A549 (cell line): ENCODE measurements at regions not wholly inside any gene's neighbourhood (a gene's known extent, or its start where the extent isn't known, plus 50 kb on each side); places are given as distances from the start of the nearest gene placed in this dataset.

Source experiments
- ATAC-seq, 2 experiments: fragments of 200-7000 bp in 1 of 2; fragments of >200 bp in 1 of 2; cut with Nextera tagmentation in 1 of 2; cut with Tn5 transposase in 1 of 2; 3 replicates each; pipeline versions ENCODE4 v1.8.0 to v1.9.1; 2018 to 2020; ENCODE audit warnings: mild to moderate bottlenecking in 1 of 2, moderate library complexity in 1 of 2
- CTCF ChIA-PET: fragments of 300-600 bp; sonication (Branson Sonifier 250); formaldehyde crosslinking; extraction: SDS; loops from one replicate; lab custom pipeline; 2021; ENCODE audit warnings: antibody characterized with exemption, inconsistent platforms; lab: Yijun Ruan, JAX
- POLR2A ChIA-PET: fragments of 350-600 bp; formaldehyde crosslinking; extraction: SDS; loops from one replicate; lab custom pipeline; 2021; ENCODE audit warnings: antibody characterized with exemption, inconsistent platforms; lab: Yijun Ruan, JAX
- DNase-seq, 2 experiments: peaks; one replicate each; pipeline versions ENCODE4 v3.0.0 to v3.0.0-alpha.2; 2011 to 2016; ENCODE audit warnings: low read depth in 1 of 2, low spot score in 1 of 2
- FAIRE-seq: peaks from 2 replicates; lab custom pipeline; 2011; peaks lifted over from hg19 to GRCh38; lab: Jason Lieb, UNC
- H3K27ac ChIP-seq, 2 experiments: fragments of >200 bp; sonication (Bioruptor Twin); formaldehyde crosslinking; 3 replicates each; pipeline ENCODE4 v1.5.1; 2016 to 2017
- H3K4me1 ChIP-seq: fragments of >200 bp; sonication (Bioruptor Twin); formaldehyde crosslinking; 3 replicates; pipeline ENCODE4 v1.6.1; 2016
- H3K4me2 ChIP-seq: fragments of >200 bp; sonication (Bioruptor Twin); formaldehyde crosslinking; 3 replicates; pipeline ENCODE4 v1.6.1; 2016
- H3K4me3 ChIP-seq: fragments of >200 bp; sonication (Bioruptor Twin); formaldehyde crosslinking; 3 replicates; pipeline ENCODE4 v1.5.1; 2016
- H3K9me3 ChIP-seq: fragments of >200 bp; sonication (Bioruptor Twin); formaldehyde crosslinking; 3 replicates; pipeline ENCODE4 v1.6.1; 2016
- BHLHE40 ChIP-seq: IDR thresholded peaks from 2 replicates; pipeline ENCODE4 v1.6.1; 2012; ENCODE audit warnings: low read depth, low read length, inconsistent platforms
- CBX2 ChIP-seq: fragments of 200-600 bp; sonication (generic); IDR thresholded peaks from 2 replicates; pipeline ENCODE4 v1.6.1; 2016; ENCODE audit warnings: low read depth, mild to moderate bottlenecking, borderline replicate concordance
- CEBPB ChIP-seq, 2 experiments: fragments of >200 bp in 1 of 2; sonication (Bioruptor Twin) in 1 of 2; formaldehyde crosslinking in 1 of 2; IDR thresholded peaks; 2 replicates each; pipeline ENCODE4 v1.6.1; 2012 to 2016
- CHD4 ChIP-seq: fragments of 200-600 bp; sonication (generic); IDR thresholded peaks from 2 replicates; pipeline ENCODE4 v1.6.1; 2016; ENCODE audit warnings: antibody characterized with exemption, mild to moderate bottlenecking, borderline replicate concordance
- EHMT2 ChIP-seq: fragments of 200-600 bp; sonication (generic); IDR thresholded peaks from 2 replicates; pipeline ENCODE4 v1.6.1; 2016; ENCODE audit warnings: antibody characterized with exemption, low read depth, mild to moderate bottlenecking, moderate library complexity
- GATA3 ChIP-seq: IDR thresholded peaks from 2 replicates; pipeline ENCODE4 v1.6.1; 2012; ENCODE audit warnings: borderline replicate concordance
- HDAC2 ChIP-seq: fragments of 200-600 bp; sonication (generic); IDR thresholded peaks from 2 replicates; pipeline ENCODE4 v1.6.1; 2016
- HOXB13 ChIP-seq: fragments of 250-450 bp; sonication (Bioruptor Pico); IDR thresholded peaks from 2 replicates; pipeline ENCODE4 v1.5.0; 2020; ENCODE audit warnings: low read depth, mild to moderate bottlenecking, moderate library complexity
- HOXB5 ChIP-seq: fragments of 250-450 bp; sonication (Bioruptor Pico); IDR thresholded peaks from 2 replicates; pipeline ENCODE4 v1.5.0; 2020; ENCODE audit warnings: mild to moderate bottlenecking, moderate library complexity
- JUNB ChIP-seq: fragments of >200 bp; sonication (Bioruptor Twin); formaldehyde crosslinking; IDR thresholded peaks from 2 replicates; pipeline ENCODE4 v1.6.1; 2016
- RAD21 ChIP-seq, 2 experiments: fragments of >200 bp in 1 of 2; sonication (Bioruptor Twin) in 1 of 2; formaldehyde crosslinking in 1 of 2; IDR thresholded peaks in 1 of 2; conservative IDR thresholded peaks in 1 of 2; 2 replicates in 1 of 2; 3 replicates in 1 of 2; pipeline ENCODE4 v1.6.1; 2012 to 2018; ENCODE audit warnings: inconsistent platforms in 1 of 2
- RNF2 ChIP-seq: fragments of 200-600 bp; sonication (generic); IDR thresholded peaks from 2 replicates; pipeline ENCODE4 v1.6.1; 2016; ENCODE audit warnings: low read depth, mild to moderate bottlenecking, antibody characterized with exemption, moderate library complexity, borderline replicate concordance
- SMC3 ChIP-seq: fragments of >200 bp; sonication (Bioruptor Twin); formaldehyde crosslinking; IDR thresholded peaks from 3 replicates; pipeline ENCODE4 v1.6.1; 2018; ENCODE audit warnings: inconsistent platforms
- SREBF2 ChIP-seq: fragments of 450-650 bp; IDR thresholded peaks from 2 replicates; pipeline ENCODE4 v1.6.1; 2014; ENCODE audit warnings: mild to moderate bottlenecking, moderate library complexity
- ZC3H11A ChIP-seq: fragments of 450-650 bp; IDR thresholded peaks from 2 replicates; pipeline ENCODE4 v1.6.1; 2014; ENCODE audit warnings: antibody characterized with exemption, mild to moderate bottlenecking
- WGBS: methylation state at CpG from one replicate; pipeline ENCODE4 v1.1.6; 2017; ENCODE audit errors: missing lambda C conversion rate; 5-methylcytosine and 5-hydroxymethylcytosine counted together
- TF ChIP-seq, protein P1 (sequence below): fragments of >200 bp; sonication (Bioruptor Twin); formaldehyde crosslinking; IDR thresholded peaks from 3 replicates; pipeline ENCODE4 v1.5.1; 2016
- TF ChIP-seq, protein P2 (sequence below): IDR thresholded peaks from 2 replicates; pipeline ENCODE4 v1.6.1; 2012
- TF ChIP-seq, protein P3 (sequence below): fragments of >200 bp; sonication (Bioruptor Twin); formaldehyde crosslinking; IDR thresholded peaks from 2 replicates; pipeline ENCODE4 v1.6.1; 2016
- TF ChIP-seq, protein P4 (sequence below): fragments of 250-450 bp; sonication (Bioruptor Pico); IDR thresholded peaks from 2 replicates; pipeline ENCODE4 v1.5.0; 2021; ENCODE audit warnings: mild to moderate bottlenecking, moderate library complexity, borderline replicate concordance

DNA sequence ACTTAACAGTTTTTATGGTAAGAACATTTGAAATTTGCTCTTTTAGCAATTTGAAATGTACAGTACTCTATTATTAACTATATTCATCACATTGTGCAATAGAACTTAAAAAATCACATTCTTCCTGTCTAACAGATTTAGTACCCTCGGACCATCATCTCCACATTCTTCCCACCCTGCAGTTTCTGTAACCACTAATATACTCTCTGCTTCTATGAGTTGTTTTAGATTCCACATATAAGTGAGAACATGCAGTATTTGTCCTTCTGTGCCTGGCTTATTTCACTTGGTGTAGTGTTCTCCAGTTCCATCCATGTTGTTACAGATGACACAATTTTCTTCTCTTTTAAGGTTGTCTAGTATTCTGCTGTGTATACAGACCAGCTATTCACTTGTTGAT is 88.9 kb upstream of the SEC61G start (continued):
- TF ChIP-seq, protein P1, sequence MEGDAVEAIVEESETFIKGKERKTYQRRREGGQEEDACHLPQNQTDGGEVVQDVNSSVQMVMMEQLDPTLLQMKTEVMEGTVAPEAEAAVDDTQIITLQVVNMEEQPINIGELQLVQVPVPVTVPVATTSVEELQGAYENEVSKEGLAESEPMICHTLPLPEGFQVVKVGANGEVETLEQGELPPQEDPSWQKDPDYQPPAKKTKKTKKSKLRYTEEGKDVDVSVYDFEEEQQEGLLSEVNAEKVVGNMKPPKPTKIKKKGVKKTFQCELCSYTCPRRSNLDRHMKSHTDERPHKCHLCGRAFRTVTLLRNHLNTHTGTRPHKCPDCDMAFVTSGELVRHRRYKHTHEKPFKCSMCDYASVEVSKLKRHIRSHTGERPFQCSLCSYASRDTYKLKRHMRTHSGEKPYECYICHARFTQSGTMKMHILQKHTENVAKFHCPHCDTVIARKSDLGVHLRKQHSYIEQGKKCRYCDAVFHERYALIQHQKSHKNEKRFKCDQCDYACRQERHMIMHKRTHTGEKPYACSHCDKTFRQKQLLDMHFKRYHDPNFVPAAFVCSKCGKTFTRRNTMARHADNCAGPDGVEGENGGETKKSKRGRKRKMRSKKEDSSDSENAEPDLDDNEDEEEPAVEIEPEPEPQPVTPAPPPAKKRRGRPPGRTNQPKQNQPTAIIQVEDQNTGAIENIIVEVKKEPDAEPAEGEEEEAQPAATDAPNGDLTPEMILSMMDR = no peak

DNA sequence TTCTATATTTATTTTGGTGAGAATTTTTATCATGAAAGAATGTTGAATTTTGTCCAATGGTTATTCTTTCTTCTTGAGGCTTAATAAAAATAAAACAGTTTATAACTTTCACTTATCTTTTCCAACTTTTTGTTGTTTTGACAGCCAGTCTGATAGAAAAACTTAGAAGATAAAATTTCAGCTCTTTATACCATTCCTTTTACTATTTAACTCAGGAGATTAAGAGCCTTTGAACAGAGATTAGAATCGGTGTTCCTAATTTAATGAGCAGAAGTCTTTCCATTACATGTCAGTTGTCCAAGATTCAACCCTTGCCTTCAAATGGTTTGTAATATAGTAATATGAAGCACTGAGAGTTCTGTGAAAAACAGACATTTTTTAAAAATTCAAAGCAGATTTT is 97.8 kb upstream of the SEC61G start:
- CTCF ChIA-PET = interaction anchor here (1.4 to 4.5 kb wide), 3 partner anchors 16 to 398 kb away, joined by 4 to 15 read pairs (median 5); no protein-coding TSS in a partner anchor
- H3K9me3 ChIP-seq = 0 out of 3 replicates have a peak, but pooled peaks cover 7% of the 10 kb centered on the region
- peaks cover 8% of the 10 kb centered on the region; the same call in 2 of the 3 replicates for H3K4me1 ChIP-seq
- no peak overlapping the region for H3K4me3 ChIP-seq
- ATAC-seq = no peak
- WGBS = 88% methylated on average over 1 of the region's 1 CpG
- DNase-seq = no peak
- no peak for TF ChIP-seq EHMT2
- TF ChIP-seq JUNB = no peak
- TF ChIP-seq, protein P2, sequence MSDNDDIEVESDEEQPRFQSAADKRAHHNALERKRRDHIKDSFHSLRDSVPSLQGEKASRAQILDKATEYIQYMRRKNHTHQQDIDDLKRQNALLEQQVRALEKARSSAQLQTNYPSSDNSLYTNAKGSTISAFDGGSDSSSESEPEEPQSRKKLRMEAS = no peak
- TF ChIP-seq, protein P3, sequence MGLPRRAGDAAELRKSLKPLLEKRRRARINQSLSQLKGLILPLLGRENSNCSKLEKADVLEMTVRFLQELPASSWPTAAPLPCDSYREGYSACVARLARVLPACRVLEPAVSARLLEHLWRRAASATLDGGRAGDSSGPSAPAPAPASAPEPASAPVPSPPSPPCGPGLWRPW = no peak
- TF ChIP-seq BHLHE40 = no peak
- no peak for TF ChIP-seq SMC3
- TF ChIP-seq, protein P4, sequence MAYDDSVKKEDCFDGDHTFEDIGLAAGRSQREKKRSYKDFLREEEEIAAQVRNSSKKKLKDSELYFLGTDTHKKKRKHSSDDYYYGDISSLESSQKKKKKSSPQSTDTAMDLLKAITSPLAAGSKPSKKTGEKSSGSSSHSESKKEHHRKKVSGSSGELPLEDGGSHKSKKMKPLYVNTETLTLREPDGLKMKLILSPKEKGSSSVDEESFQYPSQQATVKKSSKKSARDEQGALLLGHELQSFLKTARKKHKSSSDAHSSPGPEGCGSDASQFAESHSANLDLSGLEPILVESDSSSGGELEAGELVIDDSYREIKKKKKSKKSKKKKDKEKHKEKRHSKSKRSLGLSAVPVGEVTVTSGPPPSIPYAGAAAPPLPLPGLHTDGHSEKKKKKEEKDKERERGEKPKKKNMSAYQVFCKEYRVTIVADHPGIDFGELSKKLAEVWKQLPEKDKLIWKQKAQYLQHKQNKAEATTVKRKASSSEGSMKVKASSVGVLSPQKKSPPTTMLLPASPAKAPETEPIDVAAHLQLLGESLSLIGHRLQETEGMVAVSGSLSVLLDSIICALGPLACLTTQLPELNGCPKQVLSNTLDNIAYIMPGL (CRISPR knock-in tag) = no peak
- TF ChIP-seq CBX2 = no peak
- no peak for TF ChIP-seq HOXB13
- no peak for TF ChIP-seq SREBF2
- no peak for TF ChIP-seq GATA3
- TF ChIP-seq RNF2 = no peak
- no peak for TF ChIP-seq RAD21 (conservative IDR thresholded peaks at IDR 0.05 in 1 of 2, IDR thresholded peaks at IDR 0.05 in 1 of 2)
- TF ChIP-seq CHD4 = no peak
- TF ChIP-seq HOXB5 = no peak
- no peak for TF ChIP-seq HDAC2
- H3K27ac ChIP-seq = no peak overlapping the region
- POLR2A ChIA-PET = no interaction called here
- H3K4me2 ChIP-seq = no peak overlapping the region
- FAIRE-seq = no peak

DNA sequence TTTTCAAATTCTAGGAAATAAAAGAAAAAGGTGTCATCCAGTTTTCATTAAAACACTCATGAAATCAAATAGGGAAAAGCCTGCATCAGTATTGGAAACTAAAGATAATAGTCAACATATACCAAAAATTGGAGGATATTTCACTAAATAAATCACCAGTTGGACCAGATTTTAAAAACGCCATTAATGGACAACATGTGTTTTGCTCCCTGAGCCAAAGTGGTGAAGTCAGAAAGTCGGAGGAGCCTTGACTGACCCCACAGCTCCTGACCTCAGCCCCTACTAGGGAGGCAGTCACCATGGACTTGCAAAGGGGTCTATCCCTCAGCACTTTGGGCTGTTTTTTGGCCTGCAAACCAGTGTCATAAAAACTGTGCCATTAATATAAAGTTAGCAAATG is 98.3 kb upstream of the SEC61G start:
- WGBS = 79% methylated on average over 2 of the region's 2 CpGs
- DNase-seq (no peak), FAIRE-seq (no peak), ATAC-seq (no peak)
- H3K9me3 ChIP-seq = 0 out of 3 replicates have a peak, but pooled peaks cover 7% of the 10 kb centered on the region
- H3K27ac ChIP-seq = no peak overlapping the region
- H3K4me2 ChIP-seq = no peak overlapping the region
- TF ChIP-seq ZC3H11A (no peak), CEBPB (IDR thresholded peaks at IDR 0.05) (no peak)
- H3K4me1 ChIP-seq = peaks cover 8% of the 10 kb centered on the region; the same call in 2 of the 3 replicates
- ChIA-PET CTCF (interaction anchor here (0.6 to 4.5 kb wide), 7 partner anchors 15 to 398 kb away, joined by 3 to 15 read pairs (median 4); no protein-coding TSS in a partner anchor), POLR2A (no interaction called here)
- no peak overlapping the region for H3K4me3 ChIP-seq
